Neural cell (in vitro differentiated cells): ENCODE measurements at regions not wholly inside any gene's neighbourhood (a gene's known extent, or its start where the extent isn't known, plus 50 kb on each side); places are given as distances from the start of the nearest gene placed in this dataset.

Source experiments
- H2AFZ ChIP-seq: fragments of 200-600, 300-800 bp; sonication (generic), shearing (Covaris generic); 2 replicates; pipeline ENCODE4 v1.6.0; 2014; ENCODE audit warnings: low read depth, mild to moderate bottlenecking, antibody characterized with exemption, low read length, moderate library complexity
- H3F3A ChIP-seq: fragments of 200-600 bp; shearing (Covaris generic); 2 replicates; pipeline ENCODE4 v1.6.1; 2016; ENCODE audit warnings: mild to moderate bottlenecking, moderate library complexity, mixed read lengths, antibody characterized with exemption, low read length; ENCODE audit not compliant: insufficient read depth, poor library complexity, severe bottlenecking
- H3K27ac ChIP-seq: fragments of 200-600, 300-800 bp; sonication (generic), shearing (Covaris generic); 2 replicates; pipeline ENCODE4 v1.5.1; 2014; ENCODE audit warnings: mild to moderate bottlenecking, low read length, moderate library complexity
- H3K27me3 ChIP-seq: fragments of 300-800, 200-600 bp; sonication (generic), shearing (Covaris generic); 2 replicates; pipeline ENCODE4 v1.6.0; 2014; ENCODE audit warnings: mild to moderate bottlenecking, low read depth, low read length, moderate library complexity; ENCODE audit not compliant: insufficient read depth
- H3K36me3 ChIP-seq: fragments of 300-800, 200-600 bp; sonication (generic), shearing (Covaris generic); 2 replicates; pipeline ENCODE4 v1.5.1; 2014; ENCODE audit warnings: mild to moderate bottlenecking, antibody characterized with exemption, low read length, moderate library complexity; ENCODE audit not compliant: insufficient read depth
- H3K4me2 ChIP-seq: fragments of 300-800, 200-600 bp; sonication (generic), shearing (Covaris generic); 2 replicates; pipeline ENCODE4 v1.6.0; 2014; ENCODE audit warnings: mild to moderate bottlenecking, low read length
- H3K4me3 ChIP-seq: fragments of 300-800, 200-600 bp; sonication (generic), shearing (Covaris generic); 2 replicates; pipeline ENCODE4 v1.5.1; 2014; ENCODE audit warnings: mild to moderate bottlenecking, low read length, moderate library complexity
- H3K79me2 ChIP-seq: fragments of 200-600 bp; shearing (Covaris generic); replicated peaks from 2 replicates; pipeline ENCODE4 v1.6.0; 2014; ENCODE audit warnings: mild to moderate bottlenecking, low read length, moderate library complexity; ENCODE audit not compliant: insufficient read depth
- H3K9ac ChIP-seq: fragments of 300-800, 200-600 bp; sonication (generic), shearing (Covaris generic); 2 replicates; pipeline ENCODE4 v1.6.1; 2016; ENCODE audit warnings: mild to moderate bottlenecking, low read length, mixed read lengths
- H3K9me2 ChIP-seq: fragments of 200-600 bp; shearing (Covaris generic); 2 replicates; pipeline ENCODE4 v1.6.1; 2016; ENCODE audit warnings: mild to moderate bottlenecking, low read length, mixed read lengths; ENCODE audit not compliant: insufficient read depth
- H3K9me3 ChIP-seq: fragments of 200-600, 300-800 bp; sonication (generic), shearing (Covaris generic); 2 replicates; pipeline ENCODE4 v1.6.1; 2016; ENCODE audit warnings: mild to moderate bottlenecking, mixed run types, low read length, moderate library complexity, mixed read lengths
- H4K20me1 ChIP-seq: fragments of 200-600 bp; shearing (Covaris generic); 2 replicates; pipeline ENCODE4 v1.6.1; 2016; ENCODE audit warnings: mild to moderate bottlenecking, mixed run types; ENCODE audit not compliant: insufficient read depth
- EP300 ChIP-seq: fragments of 450-650 bp; conservative IDR thresholded peaks from 2 replicates; pipeline ENCODE4 v1.6.1; 2014; ENCODE audit warnings: antibody characterized with exemption, mild to moderate bottlenecking, moderate library complexity; ENCODE audit not compliant: poor library complexity, severe bottlenecking
- EZH2 ChIP-seq: fragments of 200-600, 300-800 bp; shearing (Covaris generic), sonication (generic); IDR thresholded peaks from 2 replicates; pipeline ENCODE4 v1.6.1; 2014; ENCODE audit warnings: antibody characterized with exemption, low read length, borderline replicate concordance, mild to moderate bottlenecking; ENCODE audit not compliant: insufficient read depth, poor library complexity, severe bottlenecking
- MXI1 ChIP-seq: fragments of 450-650 bp; conservative IDR thresholded peaks from 2 replicates; pipeline ENCODE4 v1.6.1; 2014; ENCODE audit warnings: antibody characterized with exemption, mild to moderate bottlenecking; ENCODE audit not compliant: poor library complexity, severe bottlenecking
- POLR2AphosphoS5 ChIP-seq: IDR thresholded peaks from 2 replicates; pipeline ENCODE4 v1.6.1; 2012
- RAD21 ChIP-seq: fragments of 450-650 bp; conservative IDR thresholded peaks from 2 replicates; pipeline ENCODE4 v1.6.1; 2014; ENCODE audit warnings: antibody characterized with exemption, mild to moderate bottlenecking, moderate library complexity
- SMC3 ChIP-seq: fragments of 450-650 bp; conservative IDR thresholded peaks from 2 replicates; pipeline ENCODE4 v1.6.1; 2014; ENCODE audit warnings: antibody characterized with exemption, mild to moderate bottlenecking, moderate library complexity; ENCODE audit not compliant: poor library complexity
- TAF1 ChIP-seq: IDR thresholded peaks from 2 replicates; pipeline ENCODE4 v1.6.1; 2012; ENCODE audit warnings: low read depth
- TF ChIP-seq, protein P1 (sequence below): fragments of 450-650 bp; IDR thresholded peaks from 2 replicates; pipeline ENCODE4 v1.5.1; 2014; ENCODE audit warnings: antibody characterized with exemption, mild to moderate bottlenecking, moderate library complexity; ENCODE audit not compliant: poor library complexity, severe bottlenecking
- TF ChIP-seq, protein P2 (sequence below): IDR thresholded peaks from 2 replicates; pipeline ENCODE4 v1.6.1; 2012; ENCODE audit warnings: borderline replicate concordance

DNA sequence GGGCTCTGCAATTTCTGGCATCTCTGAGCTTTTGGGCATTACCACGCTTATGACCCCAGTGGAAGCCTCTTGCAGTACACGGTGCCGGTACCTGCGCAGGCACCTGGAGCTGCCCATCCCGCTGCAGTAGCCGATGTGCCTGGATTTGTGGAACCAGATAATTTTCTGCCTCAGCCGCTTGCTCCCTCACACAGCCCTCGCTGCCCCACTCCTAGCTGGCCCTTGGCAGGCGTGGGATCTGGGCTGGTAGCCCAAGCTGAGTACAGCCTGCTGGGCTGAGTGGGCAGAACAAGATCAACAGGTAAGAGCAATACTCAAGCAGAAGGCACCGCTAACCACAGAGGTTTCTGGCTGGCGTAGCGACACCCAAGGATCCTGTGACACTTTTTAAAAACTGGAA is 1808.8 kb upstream of the ACO1 start:
- H3K9ac ChIP-seq: no peak overlapping the region
- no peaks in the 10 kb centered on the region for H3K79me2 ChIP-seq
- H3K4me3 ChIP-seq: no peak overlapping the region
- H3K9me2 ChIP-seq: no peaks in the 10 kb centered on the region
- H4K20me1 ChIP-seq: no peaks in the 10 kb centered on the region
- no peak overlapping the region for H3K27ac ChIP-seq
- TF ChIP-seq MXI1 (no peak), POLR2AphosphoS5 (no peak), RAD21 (no peak), SMC3 (no peak), TAF1 (no peak), EP300 (no peak), EZH2 (no peak)
- TF ChIP-seq, protein P1, sequence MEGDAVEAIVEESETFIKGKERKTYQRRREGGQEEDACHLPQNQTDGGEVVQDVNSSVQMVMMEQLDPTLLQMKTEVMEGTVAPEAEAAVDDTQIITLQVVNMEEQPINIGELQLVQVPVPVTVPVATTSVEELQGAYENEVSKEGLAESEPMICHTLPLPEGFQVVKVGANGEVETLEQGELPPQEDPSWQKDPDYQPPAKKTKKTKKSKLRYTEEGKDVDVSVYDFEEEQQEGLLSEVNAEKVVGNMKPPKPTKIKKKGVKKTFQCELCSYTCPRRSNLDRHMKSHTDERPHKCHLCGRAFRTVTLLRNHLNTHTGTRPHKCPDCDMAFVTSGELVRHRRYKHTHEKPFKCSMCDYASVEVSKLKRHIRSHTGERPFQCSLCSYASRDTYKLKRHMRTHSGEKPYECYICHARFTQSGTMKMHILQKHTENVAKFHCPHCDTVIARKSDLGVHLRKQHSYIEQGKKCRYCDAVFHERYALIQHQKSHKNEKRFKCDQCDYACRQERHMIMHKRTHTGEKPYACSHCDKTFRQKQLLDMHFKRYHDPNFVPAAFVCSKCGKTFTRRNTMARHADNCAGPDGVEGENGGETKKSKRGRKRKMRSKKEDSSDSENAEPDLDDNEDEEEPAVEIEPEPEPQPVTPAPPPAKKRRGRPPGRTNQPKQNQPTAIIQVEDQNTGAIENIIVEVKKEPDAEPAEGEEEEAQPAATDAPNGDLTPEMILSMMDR: no peak
- TF ChIP-seq, protein P2, sequence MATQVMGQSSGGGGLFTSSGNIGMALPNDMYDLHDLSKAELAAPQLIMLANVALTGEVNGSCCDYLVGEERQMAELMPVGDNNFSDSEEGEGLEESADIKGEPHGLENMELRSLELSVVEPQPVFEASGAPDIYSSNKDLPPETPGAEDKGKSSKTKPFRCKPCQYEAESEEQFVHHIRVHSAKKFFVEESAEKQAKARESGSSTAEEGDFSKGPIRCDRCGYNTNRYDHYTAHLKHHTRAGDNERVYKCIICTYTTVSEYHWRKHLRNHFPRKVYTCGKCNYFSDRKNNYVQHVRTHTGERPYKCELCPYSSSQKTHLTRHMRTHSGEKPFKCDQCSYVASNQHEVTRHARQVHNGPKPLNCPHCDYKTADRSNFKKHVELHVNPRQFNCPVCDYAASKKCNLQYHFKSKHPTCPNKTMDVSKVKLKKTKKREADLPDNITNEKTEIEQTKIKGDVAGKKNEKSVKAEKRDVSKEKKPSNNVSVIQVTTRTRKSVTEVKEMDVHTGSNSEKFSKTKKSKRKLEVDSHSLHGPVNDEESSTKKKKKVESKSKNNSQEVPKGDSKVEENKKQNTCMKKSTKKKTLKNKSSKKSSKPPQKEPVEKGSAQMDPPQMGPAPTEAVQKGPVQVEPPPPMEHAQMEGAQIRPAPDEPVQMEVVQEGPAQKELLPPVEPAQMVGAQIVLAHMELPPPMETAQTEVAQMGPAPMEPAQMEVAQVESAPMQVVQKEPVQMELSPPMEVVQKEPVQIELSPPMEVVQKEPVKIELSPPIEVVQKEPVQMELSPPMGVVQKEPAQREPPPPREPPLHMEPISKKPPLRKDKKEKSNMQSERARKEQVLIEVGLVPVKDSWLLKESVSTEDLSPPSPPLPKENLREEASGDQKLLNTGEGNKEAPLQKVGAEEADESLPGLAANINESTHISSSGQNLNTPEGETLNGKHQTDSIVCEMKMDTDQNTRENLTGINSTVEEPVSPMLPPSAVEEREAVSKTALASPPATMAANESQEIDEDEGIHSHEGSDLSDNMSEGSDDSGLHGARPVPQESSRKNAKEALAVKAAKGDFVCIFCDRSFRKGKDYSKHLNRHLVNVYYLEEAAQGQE: no peak
- no peaks in the 10 kb centered on the region for H3K36me3 ChIP-seq
- H3F3A ChIP-seq: no peaks in the 10 kb centered on the region
- no peaks in the 10 kb centered on the region for H3K27me3 ChIP-seq
- H2AFZ ChIP-seq: no peak overlapping the region
- no peak overlapping the region for H3K4me2 ChIP-seq
- H3K9me3 ChIP-seq: no peaks in the 10 kb centered on the region

DNA sequence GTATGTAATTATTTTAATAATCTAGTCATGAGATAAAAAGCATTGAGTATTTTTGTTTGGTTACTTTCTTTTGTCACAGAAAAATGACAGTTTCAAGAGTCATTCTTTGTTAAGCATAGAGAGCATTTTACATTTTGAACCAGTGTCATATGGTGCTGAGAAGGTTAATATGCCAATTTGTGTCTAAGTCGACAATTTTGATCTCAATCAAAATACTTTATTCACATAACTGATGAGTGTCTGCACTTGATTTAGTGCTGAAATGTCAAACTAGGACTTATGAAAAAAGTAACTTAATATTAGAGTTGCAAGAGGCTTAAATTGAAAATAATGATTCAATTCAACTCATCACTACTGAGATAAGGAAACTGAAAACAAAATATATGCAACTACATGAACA is 1804.6 kb upstream of the ACO1 start:
- Histone ChIP-seq H3K9me3 (no peaks in the 10 kb centered on the region), H4K20me1 (no peaks in the 10 kb centered on the region), H3K27me3 (no peaks in the 10 kb centered on the region), H3K4me3 (no peak overlapping the region), H3K27ac (no peak overlapping the region), H3K9me2 (no peaks in the 10 kb centered on the region), H3K79me2 (no peaks in the 10 kb centered on the region), H3K4me2 (no peak overlapping the region), H3F3A (no peaks in the 10 kb centered on the region), H3K9ac (no peak overlapping the region), H3K36me3 (no peaks in the 10 kb centered on the region), H2AFZ (no peak overlapping the region)
- TF ChIP-seq, protein P2: no peak
- TF ChIP-seq SMC3 (no peak), POLR2AphosphoS5 (peak; percentile 64), EP300 (peak; percentile 93), TAF1 (no peak), RAD21 (no peak), MXI1 (no peak), EZH2 (no peak)
- TF ChIP-seq, protein P1: no peak
